Activated naive CD4-positive, alpha-beta T cell treated with anti-CD3 and anti-CD28 coated beads, Interleukin-2, amount 10 ng/mL, durations not matched to agents 7 days and 5 days (primary cell): ENCODE measurements at regions not wholly inside any gene's neighbourhood (a gene's known extent, or its start where the extent isn't known, plus 50 kb on each side); places are given as distances from the start of the nearest gene placed in this dataset.

Experiments
- CTCF ChIA-PET: fragments of 350-600 bp; sonication (Branson Sonifier 250); formaldehyde crosslinking; loops from one replicate; lab custom pipeline; 2021; ENCODE audit warnings: antibody characterized with exemption; lab: Charles Lee
- DNase-seq: peaks from one replicate; pipeline ENCODE4 v3.0.0-alpha.2; 2020
- H3K27ac Mint-ChIP-seq: one replicate; pipeline ENCODE4 v1.8.0; 2021; ENCODE audit warnings: mild to moderate bottlenecking, moderate library complexity, mixed read lengths
- H3K27me3 Mint-ChIP-seq: one replicate; pipeline ENCODE4 v1.8.0; 2021; ENCODE audit warnings: mild to moderate bottlenecking, mixed read lengths
- H3K36me3 Mint-ChIP-seq: one replicate; pipeline ENCODE4 v1.8.0; 2021; ENCODE audit warnings: mixed read lengths
- H3K4me1 Mint-ChIP-seq: one replicate; pipeline ENCODE4 v1.8.0; 2021; ENCODE audit warnings: mixed read lengths
- H3K4me3 Mint-ChIP-seq: one replicate; pipeline ENCODE4 v1.8.0; 2021; ENCODE audit warnings: mild to moderate bottlenecking, moderate library complexity, mixed read lengths
- H3K9me3 Mint-ChIP-seq: one replicate; pipeline ENCODE4 v1.8.0; 2021; ENCODE audit warnings: mixed read lengths

DNA sequence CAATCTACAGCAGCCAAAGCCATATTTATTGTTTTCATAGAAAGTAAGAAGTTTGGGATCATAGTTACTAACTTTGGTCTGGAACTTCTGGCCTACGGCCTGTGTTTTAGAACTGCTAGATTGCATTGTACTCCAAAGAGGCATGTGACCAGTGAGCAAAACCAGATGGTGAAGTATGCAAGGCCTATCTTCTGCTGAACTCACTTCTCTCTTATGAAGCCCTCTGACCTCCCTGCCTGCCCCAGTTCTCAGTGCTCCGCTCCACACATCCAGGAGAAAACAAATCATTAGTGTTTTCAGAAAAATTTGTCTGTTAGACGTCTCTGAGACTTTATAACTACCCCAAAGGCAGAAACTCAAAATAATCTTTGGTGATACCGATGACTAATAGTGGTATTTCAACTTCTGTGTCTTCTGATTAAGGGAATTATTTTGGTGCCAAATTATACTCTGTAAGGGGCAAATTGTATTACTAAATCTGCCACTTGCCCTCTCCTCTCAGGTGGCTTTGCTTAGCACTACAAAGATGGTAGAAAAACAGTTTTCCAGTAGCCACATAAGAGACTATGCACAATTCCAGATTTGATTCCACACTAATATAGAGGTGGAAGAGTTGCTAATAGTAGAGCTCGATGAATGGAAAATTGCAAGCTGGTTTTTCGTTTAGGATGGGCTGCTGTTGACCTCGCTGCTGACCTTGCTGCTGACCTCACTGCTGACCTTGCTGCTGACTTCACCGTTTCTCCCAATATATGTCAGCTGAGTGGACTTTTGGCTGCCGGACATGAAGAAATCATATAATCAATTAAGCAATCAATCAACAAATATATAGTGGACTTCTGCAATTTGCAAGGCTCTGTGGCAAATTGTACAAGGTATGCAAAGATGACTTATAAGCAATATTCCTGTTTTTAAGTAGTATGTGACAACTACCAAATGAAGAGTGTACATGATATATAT, 147.5 kb downstream of the KITLG start:
- no peaks in the 10 kb centered on the region for H3K27me3 Mint-ChIP-seq
- H3K9me3 Mint-ChIP-seq: no peaks in the 10 kb centered on the region
- H3K27ac Mint-ChIP-seq: no peak overlapping the region
- DNase-seq: no peak
- no peaks in the 10 kb centered on the region for H3K36me3 Mint-ChIP-seq
- H3K4me3 Mint-ChIP-seq: no peak overlapping the region
- CTCF ChIA-PET: no interaction called here
- no peaks in the 10 kb centered on the region for H3K4me1 Mint-ChIP-seq

DNA sequence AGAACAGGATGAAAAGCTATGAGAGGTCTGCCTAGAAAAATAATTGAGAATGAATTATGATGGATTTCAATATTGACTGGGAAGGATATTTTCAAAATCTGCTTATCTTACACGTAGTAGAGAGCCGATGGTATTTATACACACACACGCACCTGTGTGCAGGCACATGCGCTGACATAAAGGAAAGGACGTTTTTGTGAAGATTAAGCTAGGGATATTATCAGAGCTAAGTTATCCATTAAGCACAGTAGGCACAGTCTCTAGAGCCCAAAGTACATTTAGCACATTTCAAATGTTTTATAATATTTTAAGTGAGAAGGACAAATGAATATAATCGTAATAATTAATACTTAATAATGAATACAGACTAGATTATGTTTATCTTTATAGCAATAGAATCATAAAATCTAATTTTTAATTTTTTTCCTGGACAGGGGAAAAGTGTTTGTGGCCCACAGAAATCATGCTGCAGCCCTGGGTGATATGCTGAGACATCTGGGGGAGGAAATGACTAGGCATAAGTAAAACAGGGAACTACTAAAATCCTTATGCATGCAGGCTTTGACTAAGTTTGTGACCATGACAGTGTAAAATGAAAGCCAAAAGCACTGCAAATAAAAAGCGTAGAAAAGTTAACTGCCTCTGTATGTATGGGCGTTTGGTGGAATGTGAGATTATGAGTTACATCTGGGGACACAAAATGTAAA, 146.1 kb downstream of the KITLG start:
- no peak for DNase-seq
- no peaks in the 10 kb centered on the region for H3K36me3 Mint-ChIP-seq
- peaks cover 3% of the 10 kb centered on the region for H3K9me3 Mint-ChIP-seq
- H3K4me1 Mint-ChIP-seq: no peaks in the 10 kb centered on the region
- CTCF ChIA-PET: no interaction called here
- H3K27me3 Mint-ChIP-seq: no peaks in the 10 kb centered on the region
- no peak overlapping the region for H3K27ac Mint-ChIP-seq
- H3K4me3 Mint-ChIP-seq: no peak overlapping the region

DNA sequence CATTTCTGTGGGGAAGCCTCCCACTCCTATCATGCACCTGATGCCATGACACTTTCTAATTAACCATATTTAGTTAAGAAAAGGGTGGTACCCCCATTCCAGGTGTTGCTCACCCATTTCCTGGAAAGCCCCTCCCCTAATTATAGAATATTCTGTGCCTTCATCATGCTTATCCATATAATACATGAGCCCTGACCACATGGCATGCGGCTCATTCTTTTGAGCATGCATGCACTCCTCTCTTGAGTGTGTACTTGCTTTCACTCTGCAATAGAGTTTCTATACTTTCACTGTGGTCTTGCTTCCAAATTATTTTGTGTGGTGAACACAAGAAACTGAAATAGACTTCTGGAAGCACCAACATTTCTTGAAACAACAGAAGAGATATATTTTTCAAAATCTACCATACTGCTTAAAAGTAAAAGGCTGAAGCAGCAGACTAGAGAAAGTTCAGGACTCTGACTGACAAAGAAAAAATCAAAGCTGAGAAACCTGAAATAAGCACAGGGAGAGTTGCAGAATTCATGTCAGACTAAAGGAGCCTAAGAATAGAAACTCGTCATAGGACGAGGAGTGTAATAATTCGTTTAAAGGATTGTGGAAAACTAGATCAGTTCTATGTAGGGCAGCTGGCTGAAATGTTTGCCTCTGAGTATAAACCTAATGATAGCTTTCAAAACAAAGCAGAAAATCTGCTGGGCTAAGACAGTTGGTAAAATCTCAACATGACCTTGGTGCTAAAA, 144.8 kb downstream of the KITLG start:
- Mint-ChIP-seq H3K36me3 (no peaks in the 10 kb centered on the region), H3K27me3 (no peaks in the 10 kb centered on the region), H3K4me1 (no peaks in the 10 kb centered on the region), H3K9me3 (peaks cover 4% of the 10 kb centered on the region), H3K4me3 (no peak overlapping the region), H3K27ac (no peak overlapping the region)
- CTCF ChIA-PET: no interaction called here
- no peak for DNase-seq

DNA sequence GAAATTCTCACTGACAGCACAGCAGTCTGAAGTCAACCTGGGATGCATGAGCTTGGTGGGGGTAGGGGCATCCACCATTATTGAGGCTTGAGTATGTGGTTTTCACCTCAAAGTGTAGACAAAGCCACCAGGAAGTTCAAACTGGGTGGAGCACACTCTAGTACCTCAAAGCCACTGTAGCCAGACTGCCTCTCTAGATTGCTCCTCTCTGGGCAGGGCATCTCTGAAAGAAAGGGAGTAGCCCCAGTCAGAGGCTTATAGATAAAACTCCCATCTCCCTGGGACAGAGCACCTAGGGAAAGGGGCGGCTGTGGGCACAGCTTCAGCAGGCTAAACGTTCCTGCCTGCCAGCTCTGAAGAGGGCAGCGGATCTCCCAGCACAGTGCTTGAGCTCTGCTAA, 143.0 kb downstream of the KITLG start:
- Mint-ChIP-seq H3K4me1 (no peaks in the 10 kb centered on the region), H3K27me3 (no peaks in the 10 kb centered on the region), H3K36me3 (no peaks in the 10 kb centered on the region), H3K27ac (no peak overlapping the region), H3K4me3 (no peak overlapping the region), H3K9me3 (peaks cover 4% of the 10 kb centered on the region)
- DNase-seq: no peak
- CTCF ChIA-PET: no interaction called here
